Endothelial cell of umbilical vein (primary cell): ENCODE measurements at regions not wholly inside any gene's neighbourhood (a gene's known extent, or its start where the extent isn't known, plus 50 kb on each side); places are given as distances from the start of the nearest gene placed in this dataset.

Experiments used
- BruUV-seq: library from RNA; stranded (reverse); fragments of 400-500 nt; replicated peaks from 2 replicates; lab custom pipeline; 2021; lab: Mats Ljungman, UMichigan
- CTCF ChIA-PET: fragments of 300-600, 350-600 bp; sonication (Branson Sonifier 250); formaldehyde crosslinking; loops from one replicate; lab custom pipeline; 2021; ENCODE audit warnings: antibody characterized with exemption, inconsistent platforms; lab: Charles Lee
- POLR2A ChIA-PET: fragments of 300-600, 350-600 bp; sonication (Branson Sonifier 250); formaldehyde crosslinking; loops from one replicate; lab custom pipeline; 2021; ENCODE audit warnings: antibody characterized with exemption, inconsistent platforms; lab: Charles Lee
- DNase-seq: peaks from one replicate; pipeline ENCODE4 v3.0.0-alpha.2; 2011; ENCODE audit warnings: low read depth, low spot score
- FAIRE-seq: peaks from 2 replicates; lab custom pipeline; 2011; peaks lifted over from hg19 to GRCh38; lab: Jason Lieb, UNC
- H2AFZ ChIP-seq: 2 replicates; pipeline ENCODE4 v1.6.0; 2012; ENCODE audit warnings: low read depth, low read length, control low read depth, inconsistent platforms
- H3K27ac ChIP-seq: 2 replicates; pipeline ENCODE4 v1.5.1; 2011; ENCODE audit warnings: low read depth, mild to moderate bottlenecking, control low read depth, low read length, moderate library complexity; ENCODE audit not compliant: insufficient read depth
- H3K27me3 ChIP-seq, 2 experiments: 2 replicates each; pipeline versions ENCODE4 v1.6.0 to v1.6.1; 2011; ENCODE audit warnings: low read length in 2 of 2, mixed read lengths in 1 of 2; ENCODE audit not compliant: control insufficient read depth in 2 of 2, insufficient read depth in 2 of 2
- H3K36me3 ChIP-seq, 2 experiments: 2 replicates in 1 of 2; 3 replicates in 1 of 2; pipeline ENCODE4 v1.5.1; 2011; ENCODE audit warnings: low read length in 2 of 2, mild to moderate bottlenecking in 1 of 2, moderate library complexity in 1 of 2; ENCODE audit not compliant: control insufficient read depth in 2 of 2, insufficient read depth in 2 of 2; ENCODE audit errors: extremely low read depth in 1 of 2
- H3K4me1 ChIP-seq: 3 replicates; pipeline ENCODE4 v1.5.1; 2011; ENCODE audit warnings: mild to moderate bottlenecking, low read length; ENCODE audit not compliant: control insufficient read depth, insufficient read depth; ENCODE audit errors: extremely low read depth
- H3K4me2 ChIP-seq: 2 replicates; pipeline ENCODE4 v1.6.1; 2011; ENCODE audit warnings: low read length, control low read depth, mixed read lengths; ENCODE audit not compliant: insufficient read depth
- H3K4me3 ChIP-seq, 3 experiments: fragments of 200-600 bp in 1 of 3; sonication (generic), shearing (Covaris generic) in 1 of 3; replicated peaks in 1 of 3; 2 replicates each; pipeline ENCODE4 v1.5.1; 2011 to 2016; ENCODE audit warnings: control low read depth in 3 of 3, low read length in 3 of 3, mild to moderate bottlenecking in 2 of 3, inconsistent platforms in 1 of 3, low read depth in 1 of 3, moderate library complexity in 1 of 3; ENCODE audit not compliant: insufficient read depth in 1 of 3
- H3K79me2 ChIP-seq: 2 replicates; pipeline ENCODE4 v1.6.0; 2012; ENCODE audit warnings: low read length, inconsistent platforms; ENCODE audit not compliant: control insufficient read depth, insufficient read depth
- H3K9ac ChIP-seq: replicated peaks from 2 replicates; pipeline ENCODE3; 2011; ENCODE audit warnings: low read length, control low read depth; ENCODE audit not compliant: insufficient read depth; ENCODE audit errors: extremely low read depth
- H3K9me1 ChIP-seq: replicated peaks from 3 replicates; pipeline ENCODE4 v1.6.0; 2011; ENCODE audit warnings: mild to moderate bottlenecking, low read length; ENCODE audit not compliant: control insufficient read depth, insufficient read depth; ENCODE audit errors: extremely low read depth
- H3K9me3 ChIP-seq: replicated peaks from 2 replicates; pipeline ENCODE4 v1.5.1; 2012; ENCODE audit warnings: low read length, inconsistent platforms; ENCODE audit not compliant: control insufficient read depth, insufficient read depth
- H4K20me1 ChIP-seq: replicated peaks from 2 replicates; pipeline ENCODE3; 2011; ENCODE audit warnings: mild to moderate bottlenecking, low read length; ENCODE audit not compliant: control insufficient read depth, insufficient read depth; ENCODE audit errors: extremely low read depth
- EZH2 ChIP-seq: IDR thresholded peaks from 2 replicates; pipeline ENCODE4 v1.6.1; 2012; ENCODE audit warnings: borderline replicate concordance, low read depth, mild to moderate bottlenecking, moderate library complexity, low read length, inconsistent platforms; ENCODE audit not compliant: severe bottlenecking
- FOS ChIP-seq: IDR thresholded peaks from 2 replicates; pipeline ENCODE4 v1.6.1; 2011; ENCODE audit warnings: mild to moderate bottlenecking, low read length, moderate library complexity, borderline replicate concordance; ENCODE audit not compliant: insufficient read depth
- GATA2 ChIP-seq: IDR thresholded peaks from 2 replicates; pipeline ENCODE4 v1.7.0; 2011; ENCODE audit warnings: low read depth, mild to moderate bottlenecking, moderate library complexity, mixed read lengths, low read length; ENCODE audit not compliant: insufficient read length, insufficient read depth
- JUN ChIP-seq: IDR thresholded peaks from 2 replicates; pipeline ENCODE4 v1.6.1; 2011; ENCODE audit warnings: borderline replicate concordance, low read depth; ENCODE audit not compliant: insufficient read length, insufficient read depth
- MYC ChIP-seq: IDR thresholded peaks from one replicate; pipeline ENCODE4 v1.6.1; 2011; ENCODE audit warnings: mild to moderate bottlenecking, low read depth, low read length
- POLR2A ChIP-seq: IDR thresholded peaks from 2 replicates; pipeline ENCODE4 v1.6.1; 2012; ENCODE audit warnings: low read depth, mild to moderate bottlenecking, control low read depth, low read length
- POLR2AphosphoS5 ChIP-seq: IDR thresholded peaks from 2 replicates; pipeline ENCODE4 v1.6.1; 2012; ENCODE audit warnings: low read depth, mild to moderate bottlenecking, control low read depth, low read length, moderate library complexity; ENCODE audit not compliant: insufficient read depth
- dilution Hi-C: fragments of 300-500 bp; cut with MboI; formaldehyde crosslinking; loops from one replicate; pipeline ENCODE4 v1.15.0; 2019; ENCODE audit warnings: low sequenced_read_pairs; ENCODE audit not compliant: extremely low pct_ligation_motif_present
- intact Hi-C: fragments of 100-400 bp; cut with micrococcal nuclease; formaldehyde crosslinking; loops from one replicate; pipeline ENCODE4 v1.10.0; 2022
- TF ChIP-seq, protein P1 (sequence below): IDR thresholded peaks from 2 replicates; pipeline ENCODE4 v1.6.1; 2011; ENCODE audit not compliant: insufficient read depth, insufficient read length
- TF ChIP-seq, protein P2 (sequence below), 2 donors: IDR thresholded peaks; 1 replicate in 1 of 2; 2 replicates in 1 of 2; pipeline ENCODE4 v1.5.1; 2011; ENCODE audit warnings: low read length in 2 of 2, mild to moderate bottlenecking in 2 of 2, moderate library complexity in 2 of 2, control low read depth in 1 of 2, inconsistent platforms in 1 of 2, low read depth in 1 of 2; ENCODE audit not compliant: insufficient read depth in 1 of 2; ENCODE audit errors: extremely low read depth in 1 of 2

GRCh38 chr1:208537198-208537597 is 293.0 kb upstream of the PLXNA2 start:
- Histone ChIP-seq H3K9ac (no peak overlapping the region), H3K27ac (no peak overlapping the region), H4K20me1 (no peaks in the 10 kb centered on the region), H3K4me2 (no peak overlapping the region), H3K4me3 (no peak overlapping the region), H3K27me3 (peaks cover 0 to 2% of the 10 kb centered on the region in 2 experiments), H3K9me3 (no peaks in the 10 kb centered on the region), H3K79me2 (no peaks in the 10 kb centered on the region), H3K9me1 (no peaks in the 10 kb centered on the region), H2AFZ (no peak overlapping the region), H3K4me1 (no peaks in the 10 kb centered on the region), H3K36me3 (no peaks in the 10 kb centered on the region)
- dilution Hi-C loops, result no loop called here
- no peak for DNase-seq
- intact Hi-C loops, result no loop called here
- ChIA-PET POLR2A (no interaction called here), CTCF (no interaction called here)
- no peak for FAIRE-seq
- TF ChIP-seq GATA2, result no peak
- no peak for TF ChIP-seq POLR2A
- TF ChIP-seq POLR2AphosphoS5, result no peak
- TF ChIP-seq MYC, result no peak
- TF ChIP-seq JUN, result no peak
- TF ChIP-seq, protein P1, sequence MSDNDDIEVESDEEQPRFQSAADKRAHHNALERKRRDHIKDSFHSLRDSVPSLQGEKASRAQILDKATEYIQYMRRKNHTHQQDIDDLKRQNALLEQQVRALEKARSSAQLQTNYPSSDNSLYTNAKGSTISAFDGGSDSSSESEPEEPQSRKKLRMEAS, result no peak
- TF ChIP-seq, protein P2, sequence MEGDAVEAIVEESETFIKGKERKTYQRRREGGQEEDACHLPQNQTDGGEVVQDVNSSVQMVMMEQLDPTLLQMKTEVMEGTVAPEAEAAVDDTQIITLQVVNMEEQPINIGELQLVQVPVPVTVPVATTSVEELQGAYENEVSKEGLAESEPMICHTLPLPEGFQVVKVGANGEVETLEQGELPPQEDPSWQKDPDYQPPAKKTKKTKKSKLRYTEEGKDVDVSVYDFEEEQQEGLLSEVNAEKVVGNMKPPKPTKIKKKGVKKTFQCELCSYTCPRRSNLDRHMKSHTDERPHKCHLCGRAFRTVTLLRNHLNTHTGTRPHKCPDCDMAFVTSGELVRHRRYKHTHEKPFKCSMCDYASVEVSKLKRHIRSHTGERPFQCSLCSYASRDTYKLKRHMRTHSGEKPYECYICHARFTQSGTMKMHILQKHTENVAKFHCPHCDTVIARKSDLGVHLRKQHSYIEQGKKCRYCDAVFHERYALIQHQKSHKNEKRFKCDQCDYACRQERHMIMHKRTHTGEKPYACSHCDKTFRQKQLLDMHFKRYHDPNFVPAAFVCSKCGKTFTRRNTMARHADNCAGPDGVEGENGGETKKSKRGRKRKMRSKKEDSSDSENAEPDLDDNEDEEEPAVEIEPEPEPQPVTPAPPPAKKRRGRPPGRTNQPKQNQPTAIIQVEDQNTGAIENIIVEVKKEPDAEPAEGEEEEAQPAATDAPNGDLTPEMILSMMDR (IDR thresholded peaks at IDR 0.05; ENCODE audit: extremely low read depth in 1 of 2, insufficient read depth in 1 of 2, low read depth in 1 of 2, low read length in 2 of 2), result no peak
- TF ChIP-seq FOS, result no peak
- TF ChIP-seq EZH2, result no peak
- BruUV-seq, result no TSS peak
